OCI-LY1 (cell line): ENCODE measurements at regions not wholly inside any gene's neighbourhood (a gene's known extent, or its start where the extent isn't known, plus 50 kb on each side); places are given as distances from the start of the nearest gene placed in this dataset.

Experiments used
- EZH2 ChIP-seq: fragments of 200-600 bp; sonication (generic), shearing (Covaris generic); IDR thresholded peaks from 2 replicates; pipeline ENCODE4 v1.8.0; 2017; ENCODE audit warnings: borderline replicate concordance, mixed run types, mild to moderate bottlenecking, antibody characterized with exemption, low read length, moderate library complexity, mixed read lengths
- TF ChIP-seq, protein P1 (sequence below): fragments of 200-600 bp; sonication (generic), shearing (Covaris generic); IDR thresholded peaks from 2 replicates; pipeline ENCODE4 v1.5.1; 2017; ENCODE audit warnings: mild to moderate bottlenecking, antibody characterized with exemption, low read length, moderate library complexity, mixed read lengths

DNA sequence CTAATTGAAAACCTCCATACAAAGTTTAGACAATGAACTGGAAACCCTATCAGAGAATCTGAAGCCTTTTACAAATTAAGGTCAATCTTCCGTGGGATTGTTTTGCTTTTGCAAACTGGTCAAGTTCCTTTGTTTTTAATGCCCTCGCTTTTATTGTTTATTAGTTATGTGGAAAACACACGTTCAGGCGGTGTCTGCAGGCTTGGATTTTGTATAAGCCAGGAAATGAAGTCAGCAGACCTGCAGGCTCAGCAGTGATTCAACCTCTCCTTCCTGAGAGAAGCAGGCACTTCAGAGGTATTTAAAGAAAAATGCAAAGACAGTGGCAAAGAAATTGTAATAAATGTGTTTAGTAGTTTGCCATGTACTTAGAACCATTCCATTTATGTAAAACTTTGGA, 103.4 kb upstream of the PDE10A start:
- TF ChIP-seq, protein P1, sequence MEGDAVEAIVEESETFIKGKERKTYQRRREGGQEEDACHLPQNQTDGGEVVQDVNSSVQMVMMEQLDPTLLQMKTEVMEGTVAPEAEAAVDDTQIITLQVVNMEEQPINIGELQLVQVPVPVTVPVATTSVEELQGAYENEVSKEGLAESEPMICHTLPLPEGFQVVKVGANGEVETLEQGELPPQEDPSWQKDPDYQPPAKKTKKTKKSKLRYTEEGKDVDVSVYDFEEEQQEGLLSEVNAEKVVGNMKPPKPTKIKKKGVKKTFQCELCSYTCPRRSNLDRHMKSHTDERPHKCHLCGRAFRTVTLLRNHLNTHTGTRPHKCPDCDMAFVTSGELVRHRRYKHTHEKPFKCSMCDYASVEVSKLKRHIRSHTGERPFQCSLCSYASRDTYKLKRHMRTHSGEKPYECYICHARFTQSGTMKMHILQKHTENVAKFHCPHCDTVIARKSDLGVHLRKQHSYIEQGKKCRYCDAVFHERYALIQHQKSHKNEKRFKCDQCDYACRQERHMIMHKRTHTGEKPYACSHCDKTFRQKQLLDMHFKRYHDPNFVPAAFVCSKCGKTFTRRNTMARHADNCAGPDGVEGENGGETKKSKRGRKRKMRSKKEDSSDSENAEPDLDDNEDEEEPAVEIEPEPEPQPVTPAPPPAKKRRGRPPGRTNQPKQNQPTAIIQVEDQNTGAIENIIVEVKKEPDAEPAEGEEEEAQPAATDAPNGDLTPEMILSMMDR, result no peak
- TF ChIP-seq EZH2, result no peak
